GM12878 (cell line): ENCODE measurements at regions not wholly inside any gene's neighbourhood (a gene's known extent, or its start where the extent isn't known, plus 50 kb on each side); places are given as distances from the start of the nearest gene placed in this dataset.
"Not testable (repeated sequence)": the region's sequence is repeated elsewhere in the genome, so short reads cannot be mapped to it uniquely, and the experiment has no call there.

ENCODE experiments used
- ATAC-seq: fragments of 200-7000 bp; cut with Tn5 transposase; 3 replicates; pipeline ENCODE4 v1.9.1; 2020; ENCODE audit warnings: mild to moderate bottlenecking, moderate library complexity
- BruUV-seq: library from RNA; stranded (reverse); fragments of 400-500 nt; replicated peaks from 2 replicates; lab custom pipeline; 2021; lab: Mats Ljungman, UMichigan
- CTCF ChIA-PET: fragments of 300-600 bp; sonication (Branson Sonifier 250); formaldehyde crosslinking; extraction: SDS; loops from one replicate; lab custom pipeline; 2021; ENCODE audit warnings: inconsistent platforms; lab: Yijun Ruan, JAX
- POLR2A ChIA-PET: fragments of 350-600 bp; formaldehyde crosslinking; extraction: SDS; loops from one replicate; lab custom pipeline; 2021; ENCODE audit warnings: inconsistent platforms; lab: Charles Lee
- RAD21 ChIA-PET: fragments of 300-600 bp; sonication (Branson Sonifier 250); formaldehyde crosslinking; loops from one replicate; lab custom pipeline; 2023; ENCODE audit warnings: antibody characterized with exemption; ENCODE audit not compliant: unreplicated experiment; lab: Charles Lee
- SMC1A ChIA-PET: fragments of 300-600 bp; sonication (Branson Sonifier 250); formaldehyde crosslinking; loops from one replicate; lab custom pipeline; 2023; ENCODE audit not compliant: unreplicated experiment, uncharacterized antibody; lab: Charles Lee
- DNase-seq: peaks from one replicate; pipeline ENCODE4 v3.0.0-alpha.2; 2011; ENCODE audit warnings: low read depth, low spot score
- FAIRE-seq: peaks from 3 replicates; lab custom pipeline; 2011; peaks lifted over from hg19 to GRCh38; lab: Jason Lieb, UNC
- H2AFZ ChIP-seq: 2 replicates; pipeline ENCODE4 v1.6.0; 2011; ENCODE audit warnings: low read depth, low read length, control low read depth; ENCODE audit not compliant: control insufficient read depth
- H3K27ac ChIP-seq: 2 replicates; pipeline ENCODE4 v1.5.1; 2011; ENCODE audit warnings: control low read depth; ENCODE audit not compliant: control insufficient read depth, insufficient read depth
- H3K27me3 ChIP-seq, 2 experiments: replicated peaks in 1 of 2; 2 replicates each; pipeline versions ENCODE4 v1.6.0 to v1.6.1; 2011; ENCODE audit warnings: low read length in 1 of 2; ENCODE audit not compliant: control insufficient read depth in 2 of 2, insufficient read depth in 2 of 2
- H3K36me3 ChIP-seq, 2 experiments: 2 replicates each; pipeline ENCODE4 v1.5.1; 2011; ENCODE audit warnings: low read length in 1 of 2; ENCODE audit not compliant: control insufficient read depth in 2 of 2, insufficient read depth in 2 of 2
- H3K4me1 ChIP-seq: 2 replicates; pipeline ENCODE4 v1.6.1; 2011; ENCODE audit warnings: mild to moderate bottlenecking, low read length, moderate library complexity, mixed read lengths; ENCODE audit not compliant: control insufficient read depth, insufficient read depth
- H3K4me2 ChIP-seq: 2 replicates; pipeline ENCODE4 v1.6.0; 2011; ENCODE audit warnings: control low read depth; ENCODE audit not compliant: control insufficient read depth, insufficient read depth
- H3K4me3 ChIP-seq: fragments of 200-600 bp; sonication (generic); 2 replicates; pipeline ENCODE4 v1.5.1; 2016
- H3K79me2 ChIP-seq: 2 replicates; pipeline ENCODE4 v1.6.0; 2011; ENCODE audit warnings: low read length; ENCODE audit not compliant: control insufficient read depth, insufficient read depth
- H3K9ac ChIP-seq: 2 replicates; pipeline ENCODE4 v1.8.0; 2011; ENCODE audit warnings: low read length, control low read depth, mixed read lengths; ENCODE audit not compliant: control insufficient read depth, insufficient read depth
- H3K9me3 ChIP-seq: replicated peaks from 3 replicates; pipeline ENCODE4 v1.5.1; 2011; ENCODE audit warnings: mild to moderate bottlenecking, low read length; ENCODE audit not compliant: control insufficient read depth, insufficient read depth
- H4K20me1 ChIP-seq: 2 replicates; pipeline ENCODE4 v1.6.0; 2011; ENCODE audit not compliant: control insufficient read depth, insufficient read depth
- BACH1 ChIP-seq: fragments of 450-650 bp; IDR thresholded peaks from 2 replicates; pipeline ENCODE4 v1.6.1; 2017; ENCODE audit warnings: mild to moderate bottlenecking, borderline replicate concordance
- BHLHE40 ChIP-seq, 2 experiments: fragments of 450-650 bp in 1 of 2; IDR thresholded peaks; 2 replicates each; pipeline ENCODE4 v1.6.1; 2011 to 2017; ENCODE audit warnings: low read depth in 2 of 2, borderline replicate concordance in 1 of 2, improper control_type of control experiment in 1 of 2, low read length in 1 of 2, mild to moderate bottlenecking in 1 of 2
- EGR1 ChIP-seq, 2 experiments: IDR thresholded peaks; 1 replicate in 1 of 2; 2 replicates in 1 of 2; pipeline ENCODE4 v1.6.1; 2011 to 2012; ENCODE audit warnings: low read depth in 2 of 2, low read length in 2 of 2, borderline replicate concordance in 1 of 2, mild to moderate bottlenecking in 1 of 2, moderate library complexity in 1 of 2
- ETV6 ChIP-seq, 2 experiments: fragments of 450-650 bp in 1 of 2; IDR thresholded peaks in 1 of 2; conservative IDR thresholded peaks in 1 of 2; 2 replicates each; pipeline ENCODE4 v1.6.1; 2014; ENCODE audit warnings: antibody characterized with exemption in 1 of 2, borderline replicate concordance in 1 of 2, low read depth in 1 of 2, mild to moderate bottlenecking in 1 of 2, moderate library complexity in 1 of 2
- EZH2 ChIP-seq: IDR thresholded peaks from 2 replicates; pipeline ENCODE4 v1.6.1; 2012; ENCODE audit warnings: low read depth, mild to moderate bottlenecking, control low read depth, inconsistent platforms, low read length, borderline replicate concordance; ENCODE audit not compliant: control insufficient read depth
- KAT2A ChIP-seq: conservative IDR thresholded peaks from 2 replicates; pipeline ENCODE4 v1.6.1; 2011; ENCODE audit warnings: low read depth, low read length; ENCODE audit not compliant: control insufficient read depth
- SIN3A ChIP-seq: IDR thresholded peaks from 2 replicates; pipeline ENCODE4 v1.6.1; 2012; ENCODE audit warnings: low read depth, low read length, improper control_type of control experiment
- SREBF1 ChIP-seq: IDR thresholded peaks from 2 replicates; pipeline ENCODE4 v1.6.1; 2012; ENCODE audit warnings: mild to moderate bottlenecking, low read length
- SREBF2 ChIP-seq: IDR thresholded peaks from 2 replicates; pipeline ENCODE4 v1.6.1; 2012; ENCODE audit warnings: mild to moderate bottlenecking, low read length
- ZNF274 ChIP-seq: IDR thresholded peaks from one replicate; pipeline ENCODE4 v1.8.0; 2011; ENCODE audit not compliant: insufficient read length, insufficient read depth
- WGBS: methylation state at CpG from one replicate; pipeline ENCODE4 v1.1.6; 2016; ENCODE audit warnings: low lambda C conversion rate; ENCODE audit not compliant: insufficient replicate concordance, insufficient coverage; ENCODE audit errors: missing lambda C conversion rate; 5-methylcytosine and 5-hydroxymethylcytosine counted together
- in situ Hi-C: fragments of 300-500 bp; cut with MboI; formaldehyde crosslinking; loops from 9 replicates; pipeline ENCODE4 v1.14.3; 2018; ENCODE audit warnings: mixed read lengths
- intact Hi-C: fragments of 100-400 bp; cut with micrococcal nuclease; formaldehyde crosslinking; loops from one replicate; pipeline ENCODE4 v1.14.2; 2022; ENCODE audit not compliant: unreplicated experiment
- TF ChIP-seq, protein P1 (sequence below): fragments of 450-650 bp; IDR thresholded peaks from 2 replicates; pipeline ENCODE4 v1.6.1; 2018; ENCODE audit warnings: mild to moderate bottlenecking, low read depth, moderate library complexity; ENCODE audit not compliant: partially characterized antibody
- TF ChIP-seq, protein P2 (sequence below): IDR thresholded peaks from 2 replicates; pipeline ENCODE4 v1.6.1; 2011; ENCODE audit warnings: low read depth, mild to moderate bottlenecking, low read length, moderate library complexity, borderline replicate concordance; ENCODE audit errors: extremely low read depth

DNA sequence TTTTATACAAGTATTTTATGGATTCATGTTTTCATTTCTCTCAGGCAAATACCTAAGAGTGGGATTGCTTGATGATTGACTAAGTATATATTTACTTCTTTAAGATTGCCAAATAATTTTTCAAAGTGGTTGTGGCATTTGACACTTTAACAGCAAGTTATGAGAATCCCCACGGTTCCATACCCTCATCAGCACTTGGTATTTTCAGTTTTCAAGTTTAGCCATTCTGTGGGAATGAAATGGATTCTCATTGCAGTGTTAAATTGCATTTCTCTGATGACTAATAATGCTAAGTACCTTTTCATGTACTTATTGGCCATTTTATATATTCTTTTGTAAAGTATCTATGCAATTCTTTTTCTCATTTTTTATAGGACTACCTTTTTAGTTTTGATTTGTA, 301.5 kb upstream of the DIO3 start (continued):
- TF ChIP-seq, protein P1, sequence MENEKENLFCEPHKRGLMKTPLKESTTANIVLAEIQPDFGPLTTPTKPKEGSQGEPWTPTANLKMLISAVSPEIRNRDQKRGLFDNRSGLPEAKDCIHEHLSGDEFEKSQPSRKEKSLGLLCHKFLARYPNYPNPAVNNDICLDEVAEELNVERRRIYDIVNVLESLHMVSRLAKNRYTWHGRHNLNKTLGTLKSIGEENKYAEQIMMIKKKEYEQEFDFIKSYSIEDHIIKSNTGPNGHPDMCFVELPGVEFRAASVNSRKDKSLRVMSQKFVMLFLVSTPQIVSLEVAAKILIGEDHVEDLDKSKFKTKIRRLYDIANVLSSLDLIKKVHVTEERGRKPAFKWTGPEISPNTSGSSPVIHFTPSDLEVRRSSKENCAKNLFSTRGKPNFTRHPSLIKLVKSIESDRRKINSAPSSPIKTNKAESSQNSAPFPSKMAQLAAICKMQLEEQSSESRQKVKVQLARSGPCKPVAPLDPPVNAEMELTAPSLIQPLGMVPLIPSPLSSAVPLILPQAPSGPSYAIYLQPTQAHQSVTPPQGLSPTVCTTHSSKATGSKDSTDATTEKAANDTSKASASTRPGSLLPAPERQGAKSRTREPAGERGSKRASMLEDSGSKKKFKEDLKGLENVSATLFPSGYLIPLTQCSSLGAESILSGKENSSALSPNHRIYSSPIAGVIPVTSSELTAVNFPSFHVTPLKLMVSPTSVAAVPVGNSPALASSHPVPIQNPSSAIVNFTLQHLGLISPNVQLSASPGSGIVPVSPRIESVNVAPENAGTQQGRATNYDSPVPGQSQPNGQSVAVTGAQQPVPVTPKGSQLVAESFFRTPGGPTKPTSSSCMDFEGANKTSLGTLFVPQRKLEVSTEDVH = no peak
- TF ChIP-seq EZH2 (no peak), SREBF1 (no peak), SREBF2 (no peak), SIN3A (no peak), BACH1 (no peak), BHLHE40 (IDR thresholded peaks at IDR 0.05; ENCODE audit: borderline replicate concordance in 1 of 2, low read depth in 2 of 2, low read length in 1 of 2) (no peak), KAT2A (no peak), EGR1 (IDR thresholded peaks at IDR 0.05; ENCODE audit: borderline replicate concordance in 1 of 2, low read depth in 2 of 2, low read length in 2 of 2) (no peak), ZNF274 (no peak), ETV6 (conservative IDR thresholded peaks at IDR 0.05 in 1 of 2, IDR thresholded peaks at IDR 0.05 in 1 of 2; ENCODE audit: borderline replicate concordance in 1 of 2, low read depth in 1 of 2) (no peak)
- TF ChIP-seq, protein P2, sequence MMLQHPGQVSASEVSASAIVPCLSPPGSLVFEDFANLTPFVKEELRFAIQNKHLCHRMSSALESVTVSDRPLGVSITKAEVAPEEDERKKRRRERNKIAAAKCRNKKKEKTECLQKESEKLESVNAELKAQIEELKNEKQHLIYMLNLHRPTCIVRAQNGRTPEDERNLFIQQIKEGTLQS = no peak

DNA sequence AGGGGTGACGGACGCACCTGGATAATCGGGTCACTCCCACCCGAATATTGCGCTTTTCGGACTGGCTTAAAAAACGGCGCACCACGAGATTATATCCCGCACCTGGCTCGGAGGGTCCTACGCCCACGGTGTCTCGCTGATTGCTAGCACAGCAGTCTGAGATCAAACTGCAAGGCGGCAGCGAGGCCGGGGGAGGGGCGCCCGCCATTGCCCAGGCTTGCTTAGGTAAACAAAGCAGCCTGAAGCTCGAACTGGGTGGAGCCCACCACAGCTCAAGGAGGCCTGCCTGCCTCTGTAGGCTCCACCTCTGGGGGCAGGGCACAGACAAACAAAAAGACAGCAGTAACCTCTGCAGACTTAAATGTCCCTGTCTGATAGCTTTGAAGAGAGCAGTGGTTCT, 294.9 kb upstream of the DIO3 start:
- H3K36me3 ChIP-seq, H3K4me1 ChIP-seq, H3K4me2 ChIP-seq, BruUV-seq, POLR2A ChIA-PET, H4K20me1 ChIP-seq, H3K27ac ChIP-seq, H3K4me3 ChIP-seq, H3K27me3 ChIP-seq, CTCF ChIA-PET, H3K9ac ChIP-seq, FAIRE-seq, H3K79me2 ChIP-seq, DNase-seq, SMC1A ChIA-PET, H2AFZ ChIP-seq, H3K9me3 ChIP-seq, ATAC-seq, RAD21 ChIA-PET, intact Hi-C loops, in situ Hi-C loops: not testable (repeated sequence)
- WGBS = 71% methylated on average over 18 of the region's 20 CpGs
